ENCODE measurements at regions not wholly inside any gene's neighbourhood (a gene's known extent, or its start where the extent isn't known, plus 50 kb on each side); places are given as distances from the start of the nearest gene placed in this dataset.
"Not testable (repeated sequence)": the region's sequence is repeated elsewhere in the genome, so short reads cannot be mapped to it uniquely, and the experiment has no call there.

DNA sequence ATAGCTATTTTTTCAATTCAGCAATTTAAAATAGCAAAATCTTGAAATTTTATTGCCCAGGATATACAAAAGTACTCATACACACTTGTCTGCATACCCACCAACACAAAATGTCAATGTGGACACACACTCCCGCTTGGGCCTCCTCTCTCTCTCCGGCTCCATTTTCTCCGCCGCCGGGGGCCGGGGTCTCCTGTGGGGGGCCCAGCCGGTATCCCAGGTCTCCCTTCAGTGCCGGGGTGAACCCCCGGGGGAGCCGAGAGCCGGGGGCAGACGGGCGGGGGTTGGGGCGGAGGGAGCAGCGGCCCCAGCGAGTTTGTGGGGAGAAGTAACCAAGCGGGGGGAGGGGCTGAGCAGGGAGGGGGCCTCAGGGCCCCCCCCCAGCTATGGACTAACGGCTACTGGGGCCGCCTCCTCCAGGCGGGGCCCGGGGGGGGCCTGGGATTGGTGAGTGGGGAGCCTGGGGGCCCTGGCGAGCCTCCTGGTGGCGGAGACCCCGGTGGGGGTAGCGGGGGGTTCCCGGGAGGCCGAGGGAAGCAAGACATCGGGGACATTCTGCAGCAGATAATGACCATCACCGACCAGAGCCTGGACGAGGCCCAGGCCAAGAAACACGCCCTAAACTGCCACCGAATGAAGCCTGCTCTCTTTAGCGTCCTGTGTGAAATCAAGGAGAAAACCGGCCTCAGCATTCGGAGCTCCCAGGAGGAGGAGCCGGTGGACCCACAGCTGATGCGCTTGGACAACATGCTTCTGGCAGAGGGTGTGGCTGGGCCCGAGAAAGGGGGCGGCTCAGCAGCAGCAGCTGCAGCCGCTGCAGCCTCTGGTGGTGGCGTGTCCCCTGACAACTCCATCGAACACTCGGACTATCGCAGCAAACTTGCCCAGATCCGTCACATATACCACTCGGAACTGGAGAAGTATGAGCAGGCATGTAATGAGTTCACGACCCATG is 56.6 kb downstream of the CHST2 start:
- FAIRE-seq = peak; percentile 75
- not testable (repeated sequence) for DNase-seq (ENCODE audit: insufficient read length, low spot score)

DNA sequence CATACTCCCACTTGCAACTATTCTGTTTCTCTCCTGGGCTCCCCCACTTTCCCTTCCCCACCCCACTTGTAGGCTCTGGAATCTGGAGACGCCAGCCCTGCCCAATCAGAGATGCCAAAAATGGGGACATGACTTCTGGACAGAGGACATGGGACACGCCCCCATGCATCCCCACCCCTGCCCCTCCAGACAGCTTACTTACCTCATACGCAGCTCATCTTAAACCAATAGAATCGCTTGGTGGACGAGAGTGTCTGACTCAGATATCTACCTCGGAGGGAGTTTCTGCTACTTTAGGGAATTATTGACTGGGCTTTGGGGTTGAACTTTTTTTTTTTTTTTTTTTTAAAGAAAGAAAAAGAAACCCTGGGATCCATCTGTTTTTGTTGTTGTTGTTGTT is 58.4 kb downstream of the CHST2 start:
- FAIRE-seq = peak; percentile 45
- not testable (repeated sequence) for DNase-seq (ENCODE audit: insufficient read length, low spot score)

DNA sequence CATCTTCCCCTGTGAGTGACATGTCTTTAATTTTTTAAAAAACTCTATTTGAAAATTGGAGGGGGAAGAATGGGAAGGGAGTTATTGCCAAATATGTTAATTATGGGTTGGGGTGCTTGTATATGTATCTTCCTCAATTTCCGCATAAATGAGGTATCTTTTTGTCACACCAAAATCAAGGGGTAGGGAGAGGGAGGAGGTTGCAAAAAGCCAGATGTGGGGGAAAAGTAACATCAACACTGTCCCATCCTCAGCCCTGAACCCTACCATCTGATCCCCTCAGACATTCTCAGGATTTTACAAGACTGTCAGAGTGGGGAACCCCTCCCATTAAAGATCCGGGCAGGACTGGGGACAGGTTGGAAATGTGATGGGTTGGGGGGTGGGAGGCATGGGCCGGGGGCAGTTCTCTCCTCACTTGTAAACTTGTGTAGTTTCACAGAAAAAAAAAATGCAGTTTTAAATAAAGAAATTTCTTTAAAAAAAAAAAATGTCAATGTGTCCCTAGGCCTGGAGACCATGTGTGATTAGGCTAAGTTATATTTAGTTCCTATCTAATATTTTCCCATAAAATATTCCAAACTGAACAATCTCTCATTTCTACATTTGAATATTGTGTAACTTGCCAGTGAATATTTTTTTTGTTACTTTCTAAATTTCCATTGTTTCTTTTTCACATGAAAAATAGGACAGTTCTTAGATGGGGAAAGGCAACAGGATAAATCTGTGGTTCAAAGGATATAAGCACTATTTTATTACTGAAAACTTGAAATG is 59.4 kb downstream of the CHST2 start:
- FAIRE-seq; DNase-seq (ENCODE audit: insufficient read length, low spot score): not testable (repeated sequence)

DNA sequence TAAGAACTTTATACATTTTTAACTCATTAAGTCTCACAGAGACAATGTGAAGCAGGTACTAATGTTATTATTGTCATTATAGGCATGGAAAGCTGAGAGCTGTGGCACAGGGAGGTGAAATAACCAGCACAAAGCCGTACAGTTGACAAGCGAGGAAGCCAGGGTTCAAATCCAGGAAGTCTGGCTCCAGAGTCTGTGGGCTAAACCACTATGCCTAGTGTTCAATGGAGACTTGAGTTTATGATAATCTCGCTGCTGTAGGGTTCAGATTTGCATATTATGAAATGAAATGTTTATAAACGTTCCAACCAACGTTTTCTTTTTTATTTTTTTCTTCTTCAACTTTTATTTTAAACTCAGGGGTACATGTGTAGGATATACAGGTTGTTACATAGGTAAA is 60.0 kb downstream of the CHST2 start:
- FAIRE-seq (no peak), DNase-seq (ENCODE audit: insufficient read length, low spot score) (no peak)

GRCh38 chr3:143180860-143181259 is 61.3 kb downstream of the CHST2 start:
- DNase-seq (ENCODE audit: insufficient read length, low spot score); FAIRE-seq: not testable (repeated sequence)

DNA sequence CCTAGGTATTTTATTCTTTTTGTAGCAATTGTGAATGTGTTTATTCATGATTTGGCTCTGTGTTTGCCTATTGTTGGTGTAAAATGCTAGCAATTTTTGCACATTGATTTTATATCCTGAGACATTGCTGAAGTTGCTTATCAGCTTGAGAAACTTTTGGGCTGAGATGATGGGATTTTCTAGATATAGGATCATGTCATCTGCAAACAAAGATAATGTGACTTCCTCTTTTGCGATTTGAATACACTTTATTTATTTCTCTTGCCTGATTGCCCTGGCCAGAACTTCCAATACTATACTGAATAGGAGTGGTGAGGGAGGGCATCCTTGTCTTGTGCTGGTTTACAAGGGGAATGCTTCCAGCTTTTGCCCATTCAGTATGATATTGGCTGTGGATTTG is 62.4 kb downstream of the CHST2 start:
- not testable (repeated sequence) for FAIRE-seq; DNase-seq (ENCODE audit: insufficient read length, low spot score)

GRCh38 chr3:143182866-143183664 is 63.5 kb downstream of the CHST2 start:
- FAIRE-seq (no peak), DNase-seq (ENCODE audit: insufficient read length, low spot score) (no peak)

DNA sequence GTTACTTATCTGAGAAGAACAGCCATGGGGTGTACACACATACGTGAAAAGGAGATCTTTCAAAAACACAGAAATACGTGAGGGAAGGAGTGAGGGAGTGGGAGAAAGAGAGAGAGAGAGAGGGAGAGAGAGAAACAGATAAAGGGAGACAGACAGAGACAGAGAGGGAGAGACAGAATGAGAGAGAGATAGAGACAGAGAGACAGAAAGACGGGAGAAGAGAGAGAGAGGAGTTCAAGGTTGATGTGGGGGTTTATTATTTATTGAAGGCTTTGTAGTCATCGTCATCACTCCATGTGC is 64.0 kb downstream of the CHST2 start:
- FAIRE-seq (no peak), DNase-seq (ENCODE audit: insufficient read length, low spot score) (no peak)

- FAIRE-seq = no peak
These were observed 64.5 kb downstream of the CHST2 start for GRCh38 chr3:143184099-143184498.

GRCh38 chr3:143185401-143185800 is 65.8 kb downstream of the CHST2 start:
- no peak for FAIRE-seq
- DNase-seq (ENCODE audit: insufficient read length, low spot score) = no peak

More at GRCh38 chr3:143184099-143184498, 64.5 kb downstream of the CHST2 start:
- DNase-seq (ENCODE audit: insufficient read length, low spot score) = no peak

DNA sequence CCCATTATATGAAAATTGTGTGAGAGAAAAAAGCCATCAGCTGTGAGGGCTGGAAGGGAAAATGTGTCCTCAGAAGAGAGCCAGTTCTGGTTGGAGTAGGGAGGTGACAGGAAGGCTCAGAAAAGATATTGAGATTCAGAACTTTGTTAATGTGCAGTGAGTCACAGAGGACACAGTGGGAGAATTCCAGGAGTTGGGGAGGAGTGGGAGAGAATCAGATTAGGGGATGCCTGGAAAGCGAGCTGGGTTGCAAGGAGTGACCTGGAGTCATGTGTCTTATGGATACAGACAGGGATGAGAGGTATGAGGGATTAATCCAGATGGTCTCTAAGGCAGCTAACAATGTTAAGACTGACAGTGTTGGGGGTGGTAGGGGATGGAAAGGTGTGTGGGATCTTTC is 67.5 kb downstream of the CHST2 start:
- FAIRE-seq (no peak), DNase-seq (ENCODE audit: insufficient read length, low spot score) (no peak)

DNA sequence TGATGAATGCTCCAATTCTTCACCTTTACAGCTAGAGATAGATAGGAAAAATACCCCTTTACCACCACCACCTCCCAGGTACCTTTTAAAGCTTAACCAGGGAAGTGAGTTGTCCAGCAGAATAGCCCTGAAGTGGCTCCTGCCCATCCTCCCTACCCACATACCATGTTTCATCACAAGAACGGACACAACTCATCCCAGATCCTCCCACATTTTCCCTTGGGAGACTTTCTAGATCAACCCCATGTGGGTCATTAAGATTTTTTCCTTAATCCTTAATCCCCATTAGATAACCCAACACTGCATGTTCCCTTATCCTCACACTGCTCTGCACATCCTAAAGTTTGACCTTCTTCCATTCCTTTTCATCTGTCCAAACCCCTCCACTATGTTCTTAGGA is 69.3 kb downstream of the CHST2 start:
- no peak for DNase-seq (ENCODE audit: insufficient read length, low spot score)
- FAIRE-seq = peak; percentile 8

GRCh38 chr3:143190101-143190500 is 70.5 kb downstream of the CHST2 start:
- FAIRE-seq (no peak), DNase-seq (ENCODE audit: insufficient read length, low spot score) (no peak)

- no peak for FAIRE-seq
- DNase-seq (ENCODE audit: insufficient read length, low spot score) = no peak
These were observed 72.6 kb downstream of the CHST2 start for GRCh38 chr3:143192193-143192592.

- no peak for DNase-seq (ENCODE audit: insufficient read length, low spot score)
- no peak for FAIRE-seq
These were observed 80.7 kb downstream of the CHST2 start for GRCh38 chr3:143200001-143200924.

- FAIRE-seq (no peak), DNase-seq (ENCODE audit: insufficient read length, low spot score) (no peak)
These were observed 81.5 kb downstream of the CHST2 start for GRCh38 chr3:143201045-143201444.

GRCh38 chr3:143201870-143202752 is 82.5 kb downstream of the CHST2 start:
- DNase-seq (ENCODE audit: insufficient read length, low spot score) (no peak), FAIRE-seq (no peak)

DNA sequence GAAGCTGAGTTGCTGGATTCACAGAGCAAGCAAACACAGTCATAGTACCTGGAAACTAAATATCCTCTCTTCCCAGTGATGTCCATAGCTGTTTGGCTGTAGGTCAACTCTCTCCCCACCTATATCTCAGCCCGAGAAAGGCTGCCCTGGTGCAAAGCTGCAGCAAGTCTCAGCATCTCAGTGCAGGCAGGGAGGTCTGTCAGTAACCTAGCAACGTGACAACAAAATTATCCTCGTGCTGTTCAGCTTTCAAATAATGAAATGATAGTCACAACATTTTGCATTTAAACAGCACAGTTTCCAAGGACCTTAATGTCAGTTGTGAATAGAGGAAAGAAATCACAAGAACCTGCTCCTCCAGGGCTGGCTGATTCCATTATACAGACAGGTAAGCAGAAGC is 83.6 kb downstream of the CHST2 start:
- FAIRE-seq = no peak
- no peak for DNase-seq (ENCODE audit: insufficient read length, low spot score)

- FAIRE-seq = no peak
- DNase-seq (ENCODE audit: insufficient read length, low spot score) = no peak
These were observed 84.3 kb downstream of the CHST2 start for GRCh38 chr3:143203848-143204247.
